ENCODE measurements at regions not wholly inside any gene's neighbourhood (a gene's known extent, or its start where the extent isn't known, plus 50 kb on each side); places are given as distances from the start of the nearest gene placed in this dataset.

- no peaks in the 10 kb centered on the region for H3K9me3 ChIP-seq (ENCODE audit: control insufficient read depth, low read depth, low read length)
- no peaks in the 10 kb centered on the region for H3K36me3 ChIP-seq (ENCODE audit: control insufficient read depth in 2 of 2, extremely low read depth in 1 of 2, insufficient read depth in 2 of 2, low read length in 2 of 2)
- H4K20me1 ChIP-seq (ENCODE audit: control insufficient read depth, extremely low read depth, insufficient read depth, low read length), result no peaks in the 10 kb centered on the region
- no peak for TF ChIP-seq CTCF (optimal IDR thresholded peaks at IDR 0.05 in 1 of 3, IDR thresholded peaks at IDR 0.05 in 1 of 3, conservative IDR thresholded peaks at IDR 0.05 in 1 of 3; ENCODE audit: extremely low read depth in 1 of 3, insufficient read depth in 2 of 3, low read length in 3 of 3)
- no peak for TF ChIP-seq EZH2 (IDR thresholded peaks at IDR 0.05; ENCODE audit: low read length)
- H3K4me1 ChIP-seq (ENCODE audit: control insufficient read depth, extremely low read depth, insufficient read depth, low read length), result peaks cover 4% of the 10 kb centered on the region
- DNase-seq (ENCODE audit: low read depth, low spot score), result no peak
- no peaks in the 10 kb centered on the region for H3K9me1 ChIP-seq (ENCODE audit: control insufficient read depth, extremely low read depth, insufficient read depth, low read length)
- H3K4me3 ChIP-seq (ENCODE audit: control insufficient read depth in 2 of 3, extremely low read depth in 1 of 3, insufficient read depth in 2 of 3, low read depth in 1 of 3, low read length in 3 of 3), result no peak overlapping the region
- H2AFZ ChIP-seq (ENCODE audit: control insufficient read depth, low read length), result no peak overlapping the region
- no peaks in the 10 kb centered on the region for H3K79me2 ChIP-seq (ENCODE audit: control insufficient read depth, insufficient read depth, low read length)
- no peak for FAIRE-seq
- H3K27me3 ChIP-seq (ENCODE audit: control insufficient read depth, extremely low read depth, insufficient read depth, low read length), result no peaks in the 10 kb centered on the region
- no peak overlapping the region for H3K27ac ChIP-seq (ENCODE audit: control insufficient read depth, insufficient read depth, low read length)
- dilution Hi-C loops (cut with MboI; ENCODE audit: extremely low pct_ligation_motif_present, low sequenced_read_pairs), result no loop called here
- H3K4me2 ChIP-seq (ENCODE audit: control insufficient read depth, extremely low read depth, insufficient read depth, low read depth, low read length), result no peak overlapping the region
- H3K9ac ChIP-seq (ENCODE audit: control insufficient read depth, extremely low read depth, insufficient read depth, low read length), result no peak overlapping the region
Observed at GRCh38 chr2:128799284-128799552, 480.6 kb upstream of the HS6ST1 start.

- H3K4me3 ChIP-seq (ENCODE audit: control insufficient read depth in 2 of 3, extremely low read depth in 1 of 3, insufficient read depth in 2 of 3, low read depth in 1 of 3, low read length in 3 of 3), result no peak overlapping the region
- no peaks in the 10 kb centered on the region for H3K9me1 ChIP-seq (ENCODE audit: control insufficient read depth, extremely low read depth, insufficient read depth, low read length)
- no peaks in the 10 kb centered on the region for H3K9me3 ChIP-seq (ENCODE audit: control insufficient read depth, low read depth, low read length)
- no peaks in the 10 kb centered on the region for H3K79me2 ChIP-seq (ENCODE audit: control insufficient read depth, insufficient read depth, low read length)
- TF ChIP-seq EZH2 (IDR thresholded peaks at IDR 0.05; ENCODE audit: low read length), result no peak
- no peak for TF ChIP-seq CTCF (optimal IDR thresholded peaks at IDR 0.05 in 1 of 3, IDR thresholded peaks at IDR 0.05 in 1 of 3, conservative IDR thresholded peaks at IDR 0.05 in 1 of 3; ENCODE audit: extremely low read depth in 1 of 3, insufficient read depth in 2 of 3, low read length in 3 of 3)
- no peak for FAIRE-seq
- no peaks in the 10 kb centered on the region for H3K36me3 ChIP-seq (ENCODE audit: control insufficient read depth in 2 of 2, extremely low read depth in 1 of 2, insufficient read depth in 2 of 2, low read length in 2 of 2)
- no peak overlapping the region for H3K4me2 ChIP-seq (ENCODE audit: control insufficient read depth, extremely low read depth, insufficient read depth, low read depth, low read length)
- no peaks in the 10 kb centered on the region for H3K27me3 ChIP-seq (ENCODE audit: control insufficient read depth, extremely low read depth, insufficient read depth, low read length)
- peaks cover 5% of the 10 kb centered on the region for H3K4me1 ChIP-seq (ENCODE audit: control insufficient read depth, extremely low read depth, insufficient read depth, low read length)
- no peaks in the 10 kb centered on the region for H4K20me1 ChIP-seq (ENCODE audit: control insufficient read depth, extremely low read depth, insufficient read depth, low read length)
- H3K9ac ChIP-seq (ENCODE audit: control insufficient read depth, extremely low read depth, insufficient read depth, low read length), result no peak overlapping the region
- dilution Hi-C loops (cut with MboI; ENCODE audit: extremely low pct_ligation_motif_present, low sequenced_read_pairs), result no loop called here
- no peak overlapping the region for H3K27ac ChIP-seq (ENCODE audit: control insufficient read depth, insufficient read depth, low read length)
- no peak for DNase-seq (ENCODE audit: low read depth, low spot score)
- no peak overlapping the region for H2AFZ ChIP-seq (ENCODE audit: control insufficient read depth, low read length)
Observed at GRCh38 chr2:128799730-128800129, 481.1 kb upstream of the HS6ST1 start.
